ENCODE measurements at regions not wholly inside any gene's neighbourhood (a gene's known extent, or its start where the extent isn't known, plus 50 kb on each side); places are given as distances from the start of the nearest gene placed in this dataset.

DNA sequence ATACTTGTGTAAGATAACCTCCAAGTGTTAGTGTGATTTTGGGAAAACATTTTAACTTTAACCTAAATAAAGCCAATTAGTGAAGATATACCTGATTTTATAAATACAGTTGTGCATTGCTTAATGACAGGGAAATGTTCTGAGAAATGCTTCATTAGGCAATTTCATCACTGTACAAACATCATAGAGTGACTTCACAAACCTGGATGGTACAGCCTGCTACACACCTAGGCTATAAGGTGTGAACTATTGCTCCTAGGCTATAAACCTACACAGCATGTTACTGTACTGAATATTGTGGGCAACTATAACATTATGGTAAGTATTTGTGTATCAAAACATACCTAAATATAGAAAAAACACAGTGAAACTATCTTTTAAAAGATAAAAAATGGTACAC, 166.8 kb upstream of the TARS1 start:
- no peak for TF ChIP-seq POLR2AphosphoS5 (IDR thresholded peaks at IDR 0.05)
- no peaks in the 10 kb centered on the region for H3K9me3 ChIP-seq
- intact Hi-C loops (cut with DNase I; ENCODE audit: low total_unique reads), result no loop called here
- no peak for DNase-seq
- H3K4me3 ChIP-seq, result no peak overlapping the region
- no peaks in the 10 kb centered on the region for H3K36me3 ChIP-seq
- no peak overlapping the region for H3K27ac ChIP-seq
- H3K27me3 ChIP-seq, result no peaks in the 10 kb centered on the region
- H3K4me1 ChIP-seq, result no peaks in the 10 kb centered on the region

DNA sequence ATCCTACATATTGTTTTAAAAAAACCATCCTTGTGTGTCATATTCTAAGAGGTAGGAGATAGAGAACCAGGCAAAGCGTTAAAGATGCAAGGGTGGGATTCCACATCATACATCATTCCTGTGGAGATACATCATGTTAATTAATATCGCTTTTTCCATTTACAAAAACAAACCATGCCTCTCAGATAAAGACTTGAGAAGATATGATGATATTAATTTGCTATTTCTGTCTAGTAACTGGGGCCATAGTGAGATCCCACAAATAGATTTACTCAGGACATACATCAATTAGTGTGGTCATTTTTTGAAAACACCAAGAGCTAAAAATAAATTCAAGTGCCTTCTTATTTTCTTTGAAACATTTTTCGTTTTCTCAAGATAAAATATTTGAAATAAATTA, 165.4 kb upstream of the TARS1 start:
- no peaks in the 10 kb centered on the region for H3K4me1 ChIP-seq
- TF ChIP-seq POLR2AphosphoS5 (IDR thresholded peaks at IDR 0.05) (no peak), EP300 (IDR thresholded peaks at IDR 0.05) (no peak), POLR2A (IDR thresholded peaks at IDR 0.05) (no peak)
- TF ChIP-seq, protein P1, sequence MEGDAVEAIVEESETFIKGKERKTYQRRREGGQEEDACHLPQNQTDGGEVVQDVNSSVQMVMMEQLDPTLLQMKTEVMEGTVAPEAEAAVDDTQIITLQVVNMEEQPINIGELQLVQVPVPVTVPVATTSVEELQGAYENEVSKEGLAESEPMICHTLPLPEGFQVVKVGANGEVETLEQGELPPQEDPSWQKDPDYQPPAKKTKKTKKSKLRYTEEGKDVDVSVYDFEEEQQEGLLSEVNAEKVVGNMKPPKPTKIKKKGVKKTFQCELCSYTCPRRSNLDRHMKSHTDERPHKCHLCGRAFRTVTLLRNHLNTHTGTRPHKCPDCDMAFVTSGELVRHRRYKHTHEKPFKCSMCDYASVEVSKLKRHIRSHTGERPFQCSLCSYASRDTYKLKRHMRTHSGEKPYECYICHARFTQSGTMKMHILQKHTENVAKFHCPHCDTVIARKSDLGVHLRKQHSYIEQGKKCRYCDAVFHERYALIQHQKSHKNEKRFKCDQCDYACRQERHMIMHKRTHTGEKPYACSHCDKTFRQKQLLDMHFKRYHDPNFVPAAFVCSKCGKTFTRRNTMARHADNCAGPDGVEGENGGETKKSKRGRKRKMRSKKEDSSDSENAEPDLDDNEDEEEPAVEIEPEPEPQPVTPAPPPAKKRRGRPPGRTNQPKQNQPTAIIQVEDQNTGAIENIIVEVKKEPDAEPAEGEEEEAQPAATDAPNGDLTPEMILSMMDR (IDR thresholded peaks at IDR 0.05), result no peak
- no peak overlapping the region for H3K4me3 ChIP-seq
- H3K36me3 ChIP-seq, result no peaks in the 10 kb centered on the region
- intact Hi-C loops (cut with DNase I; ENCODE audit: low total_unique reads), result no loop called here
- H3K27ac ChIP-seq, result no peak overlapping the region
- no peaks in the 10 kb centered on the region for H3K27me3 ChIP-seq
- no peak for DNase-seq
- no peaks in the 10 kb centered on the region for H3K9me3 ChIP-seq
- 63 to 74% (median 69%) methylated on average over 3 of the region's 3 CpGs for WGBS, 5 donors

DNA sequence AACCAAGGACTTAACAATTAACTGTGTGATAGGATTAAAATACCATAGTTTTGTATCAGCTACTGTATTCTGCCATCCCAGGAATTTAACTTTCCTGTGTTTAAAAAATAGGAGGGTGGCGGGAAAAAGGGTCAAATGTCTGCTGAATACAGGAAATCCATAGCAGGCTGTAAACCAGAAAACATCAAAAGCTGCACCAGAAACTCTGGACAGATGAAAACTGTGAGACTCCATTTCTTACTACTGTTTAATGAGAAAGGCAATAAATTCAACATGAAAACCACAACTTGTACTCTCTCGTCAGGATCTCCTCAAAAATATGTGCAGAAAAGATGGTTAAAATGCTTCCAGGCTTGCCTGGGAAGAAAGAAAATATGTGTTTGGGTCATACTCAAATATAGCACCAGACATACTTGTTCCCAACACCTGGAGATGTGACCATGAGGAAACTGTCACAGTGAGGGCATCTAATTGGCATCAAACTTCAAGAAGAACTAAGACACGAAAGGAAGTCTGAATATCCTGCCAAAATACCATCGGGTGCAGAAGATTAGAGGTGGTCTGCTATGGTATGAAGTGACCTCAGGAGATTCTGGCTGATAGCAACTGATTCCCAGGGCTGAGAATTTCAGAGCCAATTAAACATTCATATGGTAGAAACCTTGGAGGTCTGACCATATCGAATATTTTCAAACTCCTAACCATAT, 164.7 kb upstream of the TARS1 start:
- DNase-seq, result no peak

DNA sequence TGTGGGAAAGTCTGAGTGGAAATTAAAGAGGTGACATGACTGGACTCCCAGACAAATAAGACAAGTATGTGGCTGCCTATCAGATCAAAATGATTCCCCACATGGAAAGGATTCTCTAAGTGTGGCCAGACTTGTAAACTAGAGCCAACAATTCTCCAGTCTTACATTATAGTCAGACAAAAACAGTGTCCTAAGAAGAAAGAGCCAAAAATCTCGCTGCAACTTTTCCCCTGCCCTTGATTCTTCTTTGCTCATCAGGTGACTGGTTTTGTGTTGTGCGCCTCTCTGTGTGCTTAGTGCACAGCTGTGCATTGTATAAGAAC, 164.2 kb upstream of the TARS1 start:
- Histone ChIP-seq H3K9me3 (no peaks in the 10 kb centered on the region), H3K4me1 (no peaks in the 10 kb centered on the region), H3K27ac (no peak overlapping the region), H3K36me3 (no peaks in the 10 kb centered on the region), H3K4me3 (no peak overlapping the region), H3K27me3 (no peaks in the 10 kb centered on the region)
- DNase-seq, result no peak
- 36 to 66% (median 60%) methylated on average over 2 of the region's 2 CpGs for WGBS, 5 donors
- TF ChIP-seq EP300 (IDR thresholded peaks at IDR 0.05) (no peak), POLR2AphosphoS5 (IDR thresholded peaks at IDR 0.05) (no peak), POLR2A (IDR thresholded peaks at IDR 0.05) (no peak)
- TF ChIP-seq, protein P1 (IDR thresholded peaks at IDR 0.05), result no peak
- intact Hi-C loops (cut with DNase I; ENCODE audit: low total_unique reads), result no loop called here

More for the DNA sequence above, 164.7 kb upstream of the TARS1 start:
- H3K36me3 ChIP-seq, result no peaks in the 10 kb centered on the region
- no peaks in the 10 kb centered on the region for H3K4me1 ChIP-seq
- no peak overlapping the region for H3K4me3 ChIP-seq
- TF ChIP-seq EP300 (IDR thresholded peaks at IDR 0.05) (no peak), POLR2AphosphoS5 (IDR thresholded peaks at IDR 0.05) (no peak)
- TF ChIP-seq, protein P1 (IDR thresholded peaks at IDR 0.05), result no peak
- no peaks in the 10 kb centered on the region for H3K27me3 ChIP-seq
- intact Hi-C loops (cut with DNase I; ENCODE audit: low total_unique reads), result no loop called here
- H3K27ac ChIP-seq, result no peak overlapping the region
- H3K9me3 ChIP-seq, result no peaks in the 10 kb centered on the region
- 69 to 75% (median 71%) methylated on average over 5 of the region's 5 CpGs for whole genome bisulfite sequencing, 5 donors

DNA sequence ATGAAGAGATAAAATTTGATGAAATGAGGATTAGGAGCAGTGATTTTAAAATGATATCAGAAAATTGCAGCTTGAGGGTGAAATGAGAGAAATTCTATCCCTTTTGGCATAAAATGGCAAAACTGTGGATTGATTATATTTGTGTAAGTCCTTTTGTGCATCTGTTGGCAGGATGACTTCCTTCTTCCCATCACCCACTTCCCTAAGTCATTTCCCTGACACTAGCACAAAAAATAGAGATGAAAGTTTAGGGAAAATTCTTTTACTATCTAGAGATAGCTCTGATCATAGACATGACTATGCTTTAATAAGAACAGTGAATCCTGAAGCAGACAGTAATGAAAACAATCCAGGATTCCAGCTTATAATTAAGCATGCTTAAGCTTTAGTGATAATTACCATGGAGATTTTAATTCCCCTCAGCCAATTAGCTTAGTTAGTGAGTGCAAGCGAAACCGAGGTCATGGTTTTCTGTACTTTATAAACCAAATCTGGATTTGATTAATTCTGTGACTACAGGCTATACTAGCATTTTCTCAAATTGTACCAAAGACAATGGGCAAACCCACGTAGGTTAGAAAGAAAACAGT, 163.6 kb upstream of the TARS1 start:
- TF ChIP-seq EP300 (IDR thresholded peaks at IDR 0.05) (no peak), POLR2A (IDR thresholded peaks at IDR 0.05) (no peak), POLR2AphosphoS5 (IDR thresholded peaks at IDR 0.05) (no peak)
- TF ChIP-seq, protein P1 (IDR thresholded peaks at IDR 0.05), result no peak
- 70 to 76% (median 72%) methylated on average over 3 of the region's 3 CpGs for WGBS, 5 donors
- intact Hi-C loops (cut with DNase I; ENCODE audit: low total_unique reads), result no loop called here
- Histone ChIP-seq H3K4me3 (no peak overlapping the region), H3K4me1 (no peaks in the 10 kb centered on the region), H3K27ac (no peak overlapping the region), H3K9me3 (no peaks in the 10 kb centered on the region), H3K36me3 (no peaks in the 10 kb centered on the region), H3K27me3 (no peaks in the 10 kb centered on the region)
- no peak for DNase-seq

All from stomach (tissue), 8 donors.